ENCODE measurements at regions not wholly inside any gene's neighbourhood (a gene's known extent, or its start where the extent isn't known, plus 50 kb on each side); places are given as distances from the start of the nearest gene placed in this dataset.

DNA sequence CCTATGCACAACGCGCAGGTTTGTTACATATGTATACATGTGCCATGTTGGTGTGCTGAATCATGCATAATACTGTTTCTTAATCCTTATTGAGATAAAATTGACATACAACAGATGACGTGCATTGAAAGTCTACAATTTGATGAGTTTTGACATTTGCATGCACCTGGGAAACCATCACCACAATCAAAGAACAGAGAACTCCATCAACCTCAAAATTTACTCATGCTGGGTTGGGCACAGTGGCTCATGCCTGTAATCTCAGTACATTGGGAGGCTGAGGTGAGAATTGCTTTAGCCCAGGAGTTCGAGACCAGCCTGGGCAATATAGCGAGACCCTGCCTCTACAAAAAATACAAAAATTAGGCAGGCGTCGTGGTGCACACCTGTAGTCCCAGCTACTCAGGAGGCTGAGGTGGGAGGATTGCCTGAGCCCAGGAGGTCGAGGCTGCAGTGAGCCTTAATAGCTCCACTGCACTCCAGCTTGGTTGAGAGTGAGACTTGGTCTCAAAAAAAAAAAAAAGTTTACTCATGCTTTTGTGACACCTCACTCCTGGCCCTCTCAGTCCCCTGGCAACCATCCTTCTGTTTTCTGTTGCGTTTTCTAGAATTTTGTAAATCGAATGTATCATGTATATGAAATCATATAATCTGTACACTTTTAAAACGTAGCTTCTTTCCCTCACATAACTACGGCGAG lies 56.6 kb downstream of the BHLHE40 start:
- TF ChIP-seq ZBTB3 (CRISPR knock-in tag; IDR thresholded peaks at IDR 0.05; ENCODE audit: borderline replicate concordance, low read depth) (no peak), MAFG (CRISPR knock-in tag; IDR thresholded peaks at IDR 0.05) (no peak), KLF9 (CRISPR knock-in tag; IDR thresholded peaks at IDR 0.05; ENCODE audit: low read depth) (no peak), MBNL3 (CRISPR knock-in tag; conservative IDR thresholded peaks at IDR 0.05) (no peak), HNRNPUL1 (IDR thresholded peaks at IDR 0.05; ENCODE audit: low read depth, low read length) (no peak), MAFK (conservative IDR thresholded peaks at IDR 0.05 in 1 of 2, IDR thresholded peaks at IDR 0.05 in 1 of 2; ENCODE audit: low read length in 2 of 2) (no peak), KIAA2018 (CRISPR knock-in tag; IDR thresholded peaks at IDR 0.05; ENCODE audit: borderline replicate concordance) (no peak), SUZ12 (IDR thresholded peaks at IDR 0.05; ENCODE audit: low read depth, low read length) (no peak), ZNF326 (CRISPR knock-in tag; IDR thresholded peaks at IDR 0.05; ENCODE audit: borderline replicate concordance) (no peak), YEATS2 (CRISPR knock-in tag; IDR thresholded peaks at IDR 0.05; ENCODE audit: borderline replicate concordance) (no peak), CBX5 (CRISPR knock-in tag; IDR thresholded peaks at IDR 0.05; ENCODE audit: borderline replicate concordance) (no peak), NFE2L1 (CRISPR knock-in tag; IDR thresholded peaks at IDR 0.05; ENCODE audit: borderline replicate concordance) (no peak), SP4 (CRISPR knock-in tag; IDR thresholded peaks at IDR 0.05) (no peak), CHD2 (IDR thresholded peaks at IDR 0.05; ENCODE audit: low read depth, low read length) (no peak), ZNF235 (CRISPR knock-in tag; IDR thresholded peaks at IDR 0.05; ENCODE audit: borderline replicate concordance) (no peak)
- TF ChIP-seq, protein P1, sequence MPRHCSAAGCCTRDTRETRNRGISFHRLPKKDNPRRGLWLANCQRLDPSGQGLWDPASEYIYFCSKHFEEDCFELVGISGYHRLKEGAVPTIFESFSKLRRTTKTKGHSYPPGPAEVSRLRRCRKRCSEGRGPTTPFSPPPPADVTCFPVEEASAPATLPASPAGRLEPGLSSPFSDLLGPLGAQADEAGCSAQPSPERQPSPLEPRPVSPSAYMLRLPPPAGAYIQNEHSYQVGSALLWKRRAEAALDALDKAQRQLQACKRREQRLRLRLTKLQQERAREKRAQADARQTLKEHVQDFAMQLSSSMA (CRISPR knock-in tag; IDR thresholded peaks at IDR 0.05) = no peak
- TF ChIP-seq, protein P2, sequence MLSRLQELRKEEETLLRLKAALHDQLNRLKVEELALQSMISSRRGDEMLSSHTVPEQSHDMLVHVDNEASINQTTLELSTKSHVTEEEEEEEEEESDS (CRISPR knock-in tag; IDR thresholded peaks at IDR 0.05; ENCODE audit: borderline replicate concordance) = no peak
- Histone ChIP-seq H3K36me3 (replicated peaks in 1 of 2; ENCODE audit: control insufficient read depth in 1 of 2, insufficient read depth in 2 of 2, low read length in 2 of 2) (no peaks in the 10 kb centered on the region), H3K4me1 (ENCODE audit: insufficient read depth, low read length) (peaks cover 6% of the 10 kb centered on the region; the same call in 1 of the 2 replicates), H3K9me3 (ENCODE audit: low read length) (no peaks in the 10 kb centered on the region), H4K20me1 (ENCODE audit: insufficient read depth, low read length) (no peaks in the 10 kb centered on the region), H3K27ac (ENCODE audit: extremely low read length, insufficient read depth, low read length) (no peak overlapping the region), H3K4me3 (replicated peaks in 1 of 3; ENCODE audit: insufficient read depth in 1 of 3, low read depth in 2 of 3, low read length in 3 of 3) (no peak overlapping the region), H3K27me3 (ENCODE audit: control insufficient read depth in 1 of 2, insufficient read depth in 2 of 2, low read length in 2 of 2) (peaks cover 0 to 8% of the 10 kb centered on the region in 2 experiments; a peak in 1 of 5 replicates), H3K4me2 (ENCODE audit: low read depth, low read length) (no peak overlapping the region), H3K9ac (ENCODE audit: insufficient read depth, low read depth, low read length) (no peak overlapping the region), H3K79me2 (ENCODE audit: insufficient read depth, low read length) (no peaks in the 10 kb centered on the region), H2AFZ (ENCODE audit: low read length) (no peak overlapping the region)
- no peak for DNase-seq (ENCODE audit: low spot score)
- POLR2A ChIA-PET = no interaction called here
- FAIRE-seq = no peak
- CTCF ChIA-PET (ENCODE audit: low intra/inter-chr PET ratio, low total read pairs) = no interaction called here
- intact Hi-C loops (cut with micrococcal nuclease; ENCODE audit: unreplicated experiment) (no loop called here), in situ Hi-C loops (cut with HindIII; ENCODE audit: extremely low pct_ligation_motif_present, low pct_unique_long_range_greater_than_20kb) (no loop called here)
- BruUV-seq (replicated peaks) = no TSS peak
- WGBS (ENCODE audit: low lambda C conversion rate) = 38% methylated on average over 13 of the region's 13 CpGs
- ATAC-seq = no peak
